H1 (cell line): ENCODE measurements at regions not wholly inside any gene's neighbourhood (a gene's known extent, or its start where the extent isn't known, plus 50 kb on each side); places are given as distances from the start of the nearest gene placed in this dataset.

Experiments used
- CTCF ChIA-PET: fragments of 300-600 bp; sonication (Branson Sonifier 250); formaldehyde crosslinking; loops from one replicate; lab custom pipeline; 2021; ENCODE audit not compliant: partially characterized antibody; lab: Charles Lee
- POLR2A ChIA-PET: fragments of 300-600 bp; sonication (Branson Sonifier 250); formaldehyde crosslinking; loops from one replicate; lab custom pipeline; 2021; ENCODE audit warnings: inconsistent platforms; ENCODE audit not compliant: partially characterized antibody; lab: Charles Lee
- DNase-seq, 2 experiments: peaks; one replicate each; pipeline versions ENCODE4 v3.0.0 to v3.0.0-alpha.2; 2010 to 2022; ENCODE audit warnings: low spot score in 2 of 2, low read depth in 1 of 2, mixed read lengths in 1 of 2
- FAIRE-seq: peaks from 2 replicates; lab custom pipeline; 2011; peaks lifted over from hg19 to GRCh38; lab: Jason Lieb, UNC
- H2AFZ ChIP-seq: 2 replicates; pipeline ENCODE4 v1.8.1; 2012; ENCODE audit warnings: low read length, inconsistent platforms
- H2AK5ac ChIP-seq: 2 replicates; pipeline ENCODE4 v1.6.1; 2013; ENCODE audit warnings: low read depth, low read length
- H2BK120ac ChIP-seq: replicated peaks from 2 replicates; pipeline ENCODE3; 2013; ENCODE audit warnings: low read depth, low read length, inconsistent platforms
- H2BK12ac ChIP-seq: 2 replicates; pipeline ENCODE4 v1.6.1; 2013; ENCODE audit warnings: low read depth, low read length
- H2BK15ac ChIP-seq: 2 replicates; pipeline ENCODE4 v1.6.1; 2013; ENCODE audit warnings: low read length
- H2BK20ac ChIP-seq: 2 replicates; pipeline ENCODE4 v1.6.1; 2013; ENCODE audit warnings: low read length
- H2BK5ac ChIP-seq: 2 replicates; pipeline ENCODE4 v1.6.1; 2013; ENCODE audit warnings: low read depth, low read length
- H3K14ac ChIP-seq: 2 replicates; pipeline ENCODE4 v1.6.1; 2013; ENCODE audit warnings: inconsistent platforms; ENCODE audit not compliant: insufficient read length
- H3K18ac ChIP-seq: 2 replicates; pipeline ENCODE4 v1.6.1; 2013; ENCODE audit warnings: low read length; ENCODE audit errors: extremely low read depth
- H3K23ac ChIP-seq: 2 replicates; pipeline ENCODE4 v1.6.1; 2013; ENCODE audit warnings: inconsistent platforms; ENCODE audit not compliant: insufficient read length
- H3K23me2 ChIP-seq: 2 replicates; pipeline ENCODE4 v1.6.1; 2013; ENCODE audit warnings: low read depth, low read length
- H3K27ac ChIP-seq: 2 replicates; pipeline ENCODE4 v1.6.1; 2011; ENCODE audit warnings: low read depth, low read length, inconsistent platforms
- H3K27me3 ChIP-seq, 4 experiments: replicated peaks in 1 of 4; 1 replicate in 1 of 4; 2 replicates in 3 of 4; pipeline versions ENCODE4 v1.6.1 to v1.8.1; 2011 to 2013; ENCODE audit warnings: low read length in 3 of 4, mild to moderate bottlenecking in 3 of 4, inconsistent platforms in 2 of 4, mixed read lengths in 2 of 4, moderate library complexity in 1 of 4; ENCODE audit not compliant: control insufficient read depth in 3 of 4, insufficient read depth in 3 of 4; ENCODE audit errors: extremely low read depth in 1 of 4
- H3K36me3 ChIP-seq, 4 experiments: 2 replicates each; pipeline versions ENCODE4 v1.6.1 to v1.8.1; 2011 to 2013; ENCODE audit warnings: mild to moderate bottlenecking in 4 of 4, low read length in 3 of 4, moderate library complexity in 2 of 4, control low read depth in 1 of 4, inconsistent platforms in 1 of 4; ENCODE audit not compliant: insufficient read depth in 4 of 4, control insufficient read depth in 2 of 4
- H3K4ac ChIP-seq: replicated peaks from 2 replicates; pipeline ENCODE3; 2013; ENCODE audit warnings: low read length, low read depth, mixed read lengths, inconsistent platforms; ENCODE audit not compliant: insufficient read length
- H3K4me1 ChIP-seq, 4 experiments: replicated peaks in 1 of 4; 1 replicate in 1 of 4; 2 replicates in 3 of 4; pipeline versions ENCODE4 v1.6.1 to v1.8.1; 2011 to 2013; ENCODE audit warnings: low read length in 3 of 4, inconsistent platforms in 2 of 4, mixed read lengths in 1 of 4; ENCODE audit not compliant: insufficient read depth in 4 of 4, control insufficient read depth in 3 of 4
- H3K4me2 ChIP-seq, 2 experiments: 2 replicates each; pipeline versions ENCODE4 v1.6.1 to v1.8.1; 2011 to 2013; ENCODE audit warnings: low read depth in 2 of 2, low read length in 2 of 2, control low read depth in 1 of 2, inconsistent platforms in 1 of 2, mild to moderate bottlenecking in 1 of 2; ENCODE audit not compliant: insufficient read depth in 1 of 2
- H3K4me3 ChIP-seq, 4 experiments: fragments of 200-600, 300-600 bp in 1 of 4; sonication (generic), shearing (Covaris generic), sonication (Bioruptor Twin) in 1 of 4; 2 replicates each; pipeline versions ENCODE4 v1.5.1 to v1.8.1; 2011 to 2016; ENCODE audit warnings: low read length in 4 of 4, low read depth in 3 of 4, control low read depth in 2 of 4, inconsistent platforms in 2 of 4, mild to moderate bottlenecking in 2 of 4, mixed read lengths in 1 of 4, moderate library complexity in 1 of 4; ENCODE audit not compliant: insufficient read depth in 2 of 4; ENCODE audit errors: extremely low read depth in 1 of 4
- H3K56ac ChIP-seq: replicated peaks from 2 replicates; pipeline ENCODE3; 2013; ENCODE audit warnings: low read depth, mild to moderate bottlenecking, mixed read lengths, low read length, inconsistent platforms; ENCODE audit not compliant: insufficient read length
- H3K79me1 ChIP-seq: 2 replicates; pipeline ENCODE4 v1.6.1; 2013; ENCODE audit warnings: low read depth, low read length, control low read depth
- H3K79me2 ChIP-seq, 2 experiments: 2 replicates each; pipeline versions ENCODE4 v1.6.1 to v1.8.1; 2012 to 2013; ENCODE audit warnings: low read length in 2 of 2, mild to moderate bottlenecking in 2 of 2, inconsistent platforms in 1 of 2; ENCODE audit not compliant: insufficient read depth in 2 of 2, control insufficient read depth in 1 of 2
- H3K9ac ChIP-seq, 4 experiments: replicated peaks in 1 of 4; 1 replicate in 1 of 4; 2 replicates in 3 of 4; pipeline versions ENCODE4 v1.6.1 to v1.8.1; 2011 to 2013; ENCODE audit warnings: low read depth in 3 of 4, low read length in 3 of 4, control low read depth in 2 of 4, mild to moderate bottlenecking in 2 of 4, moderate library complexity in 2 of 4, inconsistent platforms in 1 of 4; ENCODE audit errors: extremely low read depth in 1 of 4
- H3K9me3 ChIP-seq, 2 experiments: 2 replicates each; pipeline versions ENCODE4 v1.6.1 to v1.8.1; 2012 to 2013; ENCODE audit warnings: mild to moderate bottlenecking in 2 of 2, moderate library complexity in 2 of 2, control low read depth in 1 of 2, inconsistent platforms in 1 of 2, low read depth in 1 of 2, low read length in 1 of 2, mixed read lengths in 1 of 2; ENCODE audit not compliant: insufficient read depth in 2 of 2
- H4K20me1 ChIP-seq, 2 experiments: replicated peaks in 1 of 2; 2 replicates each; pipeline versions ENCODE3 to v1.8.1; 2011 to 2013; ENCODE audit warnings: inconsistent platforms in 2 of 2, low read length in 2 of 2, mild to moderate bottlenecking in 1 of 2; ENCODE audit not compliant: insufficient read depth in 2 of 2, control insufficient read depth in 1 of 2
- H4K5ac ChIP-seq: 2 replicates; pipeline ENCODE4 v1.6.1; 2013; ENCODE audit warnings: low read length, low read depth, mixed read lengths, inconsistent platforms; ENCODE audit not compliant: insufficient read length
- H4K8ac ChIP-seq: 2 replicates; pipeline ENCODE4 v1.8.0; 2013; ENCODE audit warnings: mild to moderate bottlenecking, moderate library complexity, low read length, inconsistent platforms; ENCODE audit not compliant: insufficient read depth; ENCODE audit errors: extremely low read depth
- H4K91ac ChIP-seq: replicated peaks from 2 replicates; pipeline ENCODE3; 2013; ENCODE audit warnings: low read length, mixed read lengths, inconsistent platforms; ENCODE audit not compliant: insufficient read length
- ASH2L ChIP-seq: fragments of 200-600, 300-600 bp; sonication (generic); IDR thresholded peaks from one replicate; pipeline ENCODE4 v1.7.1; 2017; ENCODE audit warnings: low read length
- BRCA1 ChIP-seq: IDR thresholded peaks from 2 replicates; pipeline ENCODE4 v1.6.1; 2012; ENCODE audit warnings: low read depth, low read length, improper control_type of control experiment
- CEBPB ChIP-seq: IDR thresholded peaks from 2 replicates; pipeline ENCODE4 v1.6.1; 2012; ENCODE audit warnings: low read depth, low read length
- KDM4A ChIP-seq: IDR thresholded peaks from one replicate; pipeline ENCODE4 v1.7.1; 2012; ENCODE audit warnings: low read depth, mild to moderate bottlenecking, moderate library complexity, low read length, inconsistent platforms; ENCODE audit not compliant: severe bottlenecking
- PHF8 ChIP-seq: fragments of 200-600 bp; sonication (generic); conservative IDR thresholded peaks from 2 replicates; pipeline ENCODE4 v1.7.1; 2012; ENCODE audit warnings: low read depth, mild to moderate bottlenecking, inconsistent platforms, low read length, moderate library complexity
- SAP30 ChIP-seq: fragments of 300-600 bp; sonication (generic); IDR thresholded peaks from 2 replicates; pipeline ENCODE4 v1.7.1; 2012; ENCODE audit warnings: low read length, moderate library complexity, mild to moderate bottlenecking, inconsistent platforms; ENCODE audit not compliant: insufficient read depth, insufficient replicate concordance
- SP2 ChIP-seq: IDR thresholded peaks from 2 replicates; pipeline ENCODE4 v1.6.1; 2012; ENCODE audit warnings: mild to moderate bottlenecking, low read length, inconsistent platforms
- TBP ChIP-seq: IDR thresholded peaks from 2 replicates; pipeline ENCODE4 v1.6.1; 2011; ENCODE audit warnings: low read depth, low read length, improper control_type of control experiment
- TEAD4 ChIP-seq: IDR thresholded peaks from 2 replicates; pipeline ENCODE4 v1.6.1; 2012; ENCODE audit warnings: low read depth, low read length, inconsistent platforms, mixed read lengths
- YY1 ChIP-seq: IDR thresholded peaks from 2 replicates; pipeline ENCODE4 v1.6.1; 2011; ENCODE audit warnings: low read depth, mild to moderate bottlenecking, low read length
- WGBS, 2 experiments: shearing (Covaris generic) in 1 of 2; methylation state at CpG; one replicate each; pipeline versions ENCODE4 v1.1.6 to v1.1.7; 2013 to 2015; ENCODE audit warnings: low lambda C conversion rate in 2 of 2, mixed read lengths in 2 of 2, inconsistent platforms in 1 of 2, low coverage in 1 of 2, missing lambda C conversion rate in 1 of 2; ENCODE audit not compliant: insufficient replicate concordance in 2 of 2, insufficient coverage in 1 of 2, insufficient read length in 1 of 2; ENCODE audit errors: extremely low coverage in 1 of 2, missing lambda C conversion rate in 1 of 2; 5-methylcytosine and 5-hydroxymethylcytosine counted together
- TF ChIP-seq, protein P1 (sequence below): IDR thresholded peaks from 2 replicates; pipeline ENCODE4 v1.6.1; 2011; ENCODE audit warnings: low read length, improper control_type of control experiment
- TF ChIP-seq, protein P2 (sequence below), 3 experiments: IDR thresholded peaks; 1 replicate in 2 of 3; 2 replicates in 1 of 3; pipeline versions ENCODE4 v1.5.1 to v1.6.1; 2011; ENCODE audit warnings: low read length in 3 of 3, mild to moderate bottlenecking in 3 of 3, inconsistent platforms in 2 of 3, low read depth in 1 of 3, moderate library complexity in 1 of 3; ENCODE audit not compliant: insufficient read depth in 1 of 3; ENCODE audit errors: control extremely low read depth in 1 of 3

DNA sequence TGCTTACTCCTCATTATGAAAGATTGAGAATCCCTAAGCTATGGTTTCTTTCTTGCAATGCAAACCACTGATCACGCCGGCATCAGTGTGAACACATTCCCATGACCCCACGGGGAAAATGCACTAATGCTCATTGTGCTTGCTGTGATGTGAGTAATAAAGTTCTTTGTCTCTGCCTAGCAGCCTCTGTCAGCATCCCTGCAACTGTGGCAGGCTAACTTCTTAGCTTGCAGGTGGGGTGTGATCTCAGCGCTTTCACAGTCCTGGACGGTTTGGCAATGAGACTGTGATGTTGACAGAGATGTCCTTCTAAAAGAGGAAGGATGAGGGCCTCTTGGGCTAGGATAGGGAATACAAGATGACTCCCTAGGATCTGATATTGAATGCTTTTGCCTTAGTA, 1218.7 kb downstream of the EFNA5 start:
- CTCF ChIA-PET: interaction anchor here (0.6 to 0.8 kb wide), 2 partner anchors 11 to 1041 kb away, joined by 3 read pairs; no protein-coding TSS in a partner anchor
- H2BK5ac ChIP-seq: no peak overlapping the region
- H3K27me3 ChIP-seq: no peaks in the 10 kb centered on the region
- peak overlapping the region; percentile 19; the same call in 1 of the 2 replicates for H2AFZ ChIP-seq
- no peak overlapping the region for H3K56ac ChIP-seq
- H3K4me1 ChIP-seq: no peaks in the 10 kb centered on the region
- H2BK120ac ChIP-seq: no peak overlapping the region
- H4K8ac ChIP-seq: no peak overlapping the region
- H2BK15ac ChIP-seq: no peak overlapping the region
- no peak overlapping the region for H2AK5ac ChIP-seq
- POLR2A ChIA-PET: no interaction called here
- no peaks in the 10 kb centered on the region for H3K9me3 ChIP-seq
- H4K5ac ChIP-seq: no peak overlapping the region
- no peak overlapping the region for H3K14ac ChIP-seq
- no peaks in the 10 kb centered on the region for H4K20me1 ChIP-seq
- DNase-seq: no peak
- H3K79me2 ChIP-seq: no peaks in the 10 kb centered on the region
- H3K36me3 ChIP-seq: no peaks in the 10 kb centered on the region; a peak in 1 of 8 replicates
- H3K4ac ChIP-seq: no peak overlapping the region
- no peak overlapping the region for H3K27ac ChIP-seq
- no peak overlapping the region for H2BK20ac ChIP-seq
- no peak overlapping the region for H3K4me3 ChIP-seq
- no peaks in the 10 kb centered on the region for H3K23me2 ChIP-seq
- H2BK12ac ChIP-seq: no peak overlapping the region
- 95% methylated on average over 5 of the region's 5 CpGs; no CpG with 5 or more reads in 1 of the 2 experiments for WGBS, 2 experiments
- no peak overlapping the region for H3K23ac ChIP-seq
- no peak overlapping the region for H3K4me2 ChIP-seq
- no peak overlapping the region for H3K9ac ChIP-seq
- FAIRE-seq: no peak
- no peaks in the 10 kb centered on the region for H3K79me1 ChIP-seq
- H4K91ac ChIP-seq: no peak overlapping the region
- no peak overlapping the region for H3K18ac ChIP-seq
- TF ChIP-seq TBP (no peak), TEAD4 (no peak), CEBPB (no peak), YY1 (no peak), SAP30 (no peak), PHF8 (no peak), BRCA1 (no peak), KDM4A (no peak), ASH2L (no peak), SP2 (no peak)
- TF ChIP-seq, protein P1, sequence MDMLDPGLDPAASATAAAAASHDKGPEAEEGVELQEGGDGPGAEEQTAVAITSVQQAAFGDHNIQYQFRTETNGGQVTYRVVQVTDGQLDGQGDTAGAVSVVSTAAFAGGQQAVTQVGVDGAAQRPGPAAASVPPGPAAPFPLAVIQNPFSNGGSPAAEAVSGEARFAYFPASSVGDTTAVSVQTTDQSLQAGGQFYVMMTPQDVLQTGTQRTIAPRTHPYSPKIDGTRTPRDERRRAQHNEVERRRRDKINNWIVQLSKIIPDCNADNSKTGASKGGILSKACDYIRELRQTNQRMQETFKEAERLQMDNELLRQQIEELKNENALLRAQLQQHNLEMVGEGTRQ: no peak
- TF ChIP-seq, protein P2, sequence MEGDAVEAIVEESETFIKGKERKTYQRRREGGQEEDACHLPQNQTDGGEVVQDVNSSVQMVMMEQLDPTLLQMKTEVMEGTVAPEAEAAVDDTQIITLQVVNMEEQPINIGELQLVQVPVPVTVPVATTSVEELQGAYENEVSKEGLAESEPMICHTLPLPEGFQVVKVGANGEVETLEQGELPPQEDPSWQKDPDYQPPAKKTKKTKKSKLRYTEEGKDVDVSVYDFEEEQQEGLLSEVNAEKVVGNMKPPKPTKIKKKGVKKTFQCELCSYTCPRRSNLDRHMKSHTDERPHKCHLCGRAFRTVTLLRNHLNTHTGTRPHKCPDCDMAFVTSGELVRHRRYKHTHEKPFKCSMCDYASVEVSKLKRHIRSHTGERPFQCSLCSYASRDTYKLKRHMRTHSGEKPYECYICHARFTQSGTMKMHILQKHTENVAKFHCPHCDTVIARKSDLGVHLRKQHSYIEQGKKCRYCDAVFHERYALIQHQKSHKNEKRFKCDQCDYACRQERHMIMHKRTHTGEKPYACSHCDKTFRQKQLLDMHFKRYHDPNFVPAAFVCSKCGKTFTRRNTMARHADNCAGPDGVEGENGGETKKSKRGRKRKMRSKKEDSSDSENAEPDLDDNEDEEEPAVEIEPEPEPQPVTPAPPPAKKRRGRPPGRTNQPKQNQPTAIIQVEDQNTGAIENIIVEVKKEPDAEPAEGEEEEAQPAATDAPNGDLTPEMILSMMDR (IDR thresholded peaks at IDR 0.05; ENCODE audit: control extremely low read depth in 1 of 3, insufficient read depth in 1 of 3, low read depth in 1 of 3, low read length in 3 of 3): no peak
